Esophagus muscularis mucosa (tissue), 4 donors: ENCODE measurements at regions not wholly inside any gene's neighbourhood (a gene's known extent, or its start where the extent isn't known, plus 50 kb on each side); places are given as distances from the start of the nearest gene placed in this dataset.

Source experiments
- CTCF ChIP-seq, 3 experiments: fragments of 200-600 bp in 2 of 3; fragments of 450-650 bp in 1 of 3; sonication (generic) in 2 of 3; IDR thresholded peaks; one replicate each; pipeline ENCODE4 v1.5.1; 2017 to 2019; ENCODE audit warnings: antibody characterized with exemption in 3 of 3, mild to moderate bottlenecking in 2 of 3, moderate library complexity in 1 of 3
- EP300 ChIP-seq: sonication (generic); formaldehyde crosslinking; IDR thresholded peaks from one replicate; pipeline ENCODE4 v1.6.1; 2017; ENCODE audit warnings: antibody characterized with exemption
- POLR2A ChIP-seq: fragments of 450-650 bp; IDR thresholded peaks from one replicate; pipeline ENCODE4 v1.6.1; 2017; ENCODE audit warnings: antibody characterized with exemption, moderate library complexity, mild to moderate bottlenecking, low read depth
- POLR2AphosphoS5 ChIP-seq, 2 donors: sonication (generic); formaldehyde crosslinking; IDR thresholded peaks; one replicate each; pipeline ENCODE4 v1.6.1; 2017; ENCODE audit warnings: antibody characterized with exemption in 2 of 2

- no peak for TF ChIP-seq CTCF (IDR thresholded peaks at IDR 0.05)
- no peak for TF ChIP-seq POLR2A
- TF ChIP-seq EP300 = no peak
- no peak for TF ChIP-seq POLR2AphosphoS5 (IDR thresholded peaks at IDR 0.05)
These were observed 52.7 kb upstream of the NEIL3 start for GRCh38 chr4:177256950-177257349.
